ENCODE measurements at regions not wholly inside any gene's neighbourhood (a gene's known extent, or its start where the extent isn't known, plus 50 kb on each side); places are given as distances from the start of the nearest gene placed in this dataset.

- TF ChIP-seq, protein P1, sequence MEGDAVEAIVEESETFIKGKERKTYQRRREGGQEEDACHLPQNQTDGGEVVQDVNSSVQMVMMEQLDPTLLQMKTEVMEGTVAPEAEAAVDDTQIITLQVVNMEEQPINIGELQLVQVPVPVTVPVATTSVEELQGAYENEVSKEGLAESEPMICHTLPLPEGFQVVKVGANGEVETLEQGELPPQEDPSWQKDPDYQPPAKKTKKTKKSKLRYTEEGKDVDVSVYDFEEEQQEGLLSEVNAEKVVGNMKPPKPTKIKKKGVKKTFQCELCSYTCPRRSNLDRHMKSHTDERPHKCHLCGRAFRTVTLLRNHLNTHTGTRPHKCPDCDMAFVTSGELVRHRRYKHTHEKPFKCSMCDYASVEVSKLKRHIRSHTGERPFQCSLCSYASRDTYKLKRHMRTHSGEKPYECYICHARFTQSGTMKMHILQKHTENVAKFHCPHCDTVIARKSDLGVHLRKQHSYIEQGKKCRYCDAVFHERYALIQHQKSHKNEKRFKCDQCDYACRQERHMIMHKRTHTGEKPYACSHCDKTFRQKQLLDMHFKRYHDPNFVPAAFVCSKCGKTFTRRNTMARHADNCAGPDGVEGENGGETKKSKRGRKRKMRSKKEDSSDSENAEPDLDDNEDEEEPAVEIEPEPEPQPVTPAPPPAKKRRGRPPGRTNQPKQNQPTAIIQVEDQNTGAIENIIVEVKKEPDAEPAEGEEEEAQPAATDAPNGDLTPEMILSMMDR (IDR thresholded peaks at IDR 0.05) = no peak
- Histone ChIP-seq H3K27me3 (ENCODE audit: low read depth) (no peaks in the 10 kb centered on the region), H3K9me3 (no peaks in the 10 kb centered on the region), H3K36me3 (no peaks in the 10 kb centered on the region), H3K4me3 (no peak overlapping the region), H3K27ac (no peak overlapping the region), H3K4me1 (no peaks in the 10 kb centered on the region)
- DNase-seq (no peak), ATAC-seq (no peak)
- intact Hi-C loops (cut with DNase I) = no loop called here
Observed at GRCh38 chr2:52970642-52971041, 797.0 kb upstream of the CHAC2 start.

GRCh38 chr2:52968043-52968442, 799.6 kb upstream of the CHAC2 start:
- no peaks in the 10 kb centered on the region for H3K4me1 ChIP-seq
- no peaks in the 10 kb centered on the region for H3K9me3 ChIP-seq
- no peak for ATAC-seq
- H3K27ac ChIP-seq = no peak overlapping the region
- no peaks in the 10 kb centered on the region for H3K36me3 ChIP-seq
- DNase-seq = no peak
- H3K27me3 ChIP-seq (ENCODE audit: low read depth) = no peaks in the 10 kb centered on the region
- intact Hi-C loops (cut with DNase I) = no loop called here
- H3K4me3 ChIP-seq = no peak overlapping the region
- TF ChIP-seq, protein P1 (IDR thresholded peaks at IDR 0.05) = no peak

- no peak for DNase-seq
- TF ChIP-seq, protein P1 (IDR thresholded peaks at IDR 0.05) = no peak
- no peak for ATAC-seq
- H3K27ac ChIP-seq = no peak overlapping the region
- no peaks in the 10 kb centered on the region for H3K4me1 ChIP-seq
- no peaks in the 10 kb centered on the region for H3K36me3 ChIP-seq
- intact Hi-C loops (cut with DNase I) = no loop called here
- no peaks in the 10 kb centered on the region for H3K9me3 ChIP-seq
- H3K4me3 ChIP-seq = no peak overlapping the region
- no peaks in the 10 kb centered on the region for H3K27me3 ChIP-seq (ENCODE audit: low read depth)
Observed at GRCh38 chr2:52964916-52965530, 802.6 kb upstream of the CHAC2 start.

GRCh38 chr2:52961403-52961802, 806.2 kb upstream of the CHAC2 start:
- intact Hi-C loops (cut with DNase I) = no loop called here
- Histone ChIP-seq H3K36me3 (no peaks in the 10 kb centered on the region), H3K4me1 (no peaks in the 10 kb centered on the region), H3K27ac (no peak overlapping the region), H3K9me3 (no peaks in the 10 kb centered on the region), H3K4me3 (no peak overlapping the region), H3K27me3 (ENCODE audit: low read depth) (no peaks in the 10 kb centered on the region)
- TF ChIP-seq, protein P1 (IDR thresholded peaks at IDR 0.05) = no peak
- no peak for DNase-seq
- ATAC-seq = no peak

DNA sequence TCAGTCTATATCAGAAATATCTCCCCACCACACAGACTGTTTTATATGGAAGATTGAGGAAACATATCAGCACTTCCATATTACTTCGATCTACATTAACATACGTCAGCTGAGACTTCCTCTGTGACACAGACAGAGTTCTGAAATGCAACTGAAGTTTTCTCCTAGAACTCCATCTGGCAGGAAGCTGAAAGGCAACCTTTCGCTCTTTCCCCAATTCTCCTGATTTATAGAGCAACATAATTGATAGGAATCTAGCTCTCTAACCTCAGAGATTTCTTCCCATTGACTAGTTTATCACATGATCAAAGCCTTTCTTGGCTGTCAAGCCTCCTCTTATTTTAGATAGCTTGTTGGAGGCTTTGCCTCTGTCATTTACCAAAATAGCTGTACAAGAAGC, 806.7 kb upstream of the CHAC2 start:
- DNase-seq (no peak), ATAC-seq (no peak)
- H3K27me3 ChIP-seq (ENCODE audit: low read depth) = no peaks in the 10 kb centered on the region
- intact Hi-C loops (cut with DNase I) = no loop called here
- TF ChIP-seq, protein P1 (IDR thresholded peaks at IDR 0.05) = no peak
- H3K9me3 ChIP-seq = no peaks in the 10 kb centered on the region
- H3K27ac ChIP-seq = no peak overlapping the region
- H3K4me3 ChIP-seq = no peak overlapping the region
- H3K36me3 ChIP-seq = no peaks in the 10 kb centered on the region
- no peaks in the 10 kb centered on the region for H3K4me1 ChIP-seq
